ENCODE measurements at regions not wholly inside any gene's neighbourhood (a gene's known extent, or its start where the extent isn't known, plus 50 kb on each side); places are given as distances from the start of the nearest gene placed in this dataset.
"Not testable (repeated sequence)": the region's sequence is repeated elsewhere in the genome, so short reads cannot be mapped to it uniquely, and the experiment has no call there.

- no peak for DNase-seq
Measured at GRCh38 chr13:27327633-27328032, 57.0 kb downstream of the RASL11A start.

- DNase-seq = no peak
Measured at GRCh38 chr13:27329210-27329609, 58.6 kb downstream of the RASL11A start.

GRCh38 chr13:27334774-27335435 lies 64.3 kb downstream of the RASL11A start:
- no peak for DNase-seq

- DNase-seq = no peak
Measured at GRCh38 chr13:27336014-27336673, 65.5 kb downstream of the RASL11A start.

DNA sequence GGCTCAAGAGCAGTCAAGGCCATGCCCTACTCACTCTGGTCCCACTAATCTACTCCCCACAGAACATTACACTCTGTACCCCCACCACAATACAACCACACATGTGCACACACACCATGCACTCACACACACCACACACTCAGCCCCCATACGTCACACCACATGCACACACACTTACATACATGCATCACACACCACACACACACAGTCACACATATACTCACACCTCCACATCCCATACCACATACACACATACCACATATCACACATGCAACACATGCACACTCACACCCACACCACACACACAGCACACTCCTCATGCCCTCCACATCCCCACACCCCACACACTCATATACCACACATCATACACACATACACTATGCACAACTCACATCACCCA lies 67.6 kb downstream of the RASL11A start:
- no peak for DNase-seq

GRCh38 chr13:27338816-27339215 lies 68.2 kb downstream of the RASL11A start:
- no peak for DNase-seq

GRCh38 chr13:27339299-27339698 lies 68.7 kb downstream of the RASL11A start:
- peak; percentile 18 for DNase-seq

- DNase-seq = no peak
Measured at GRCh38 chr13:27341616-27342015, 71.0 kb downstream of the RASL11A start.

DNA sequence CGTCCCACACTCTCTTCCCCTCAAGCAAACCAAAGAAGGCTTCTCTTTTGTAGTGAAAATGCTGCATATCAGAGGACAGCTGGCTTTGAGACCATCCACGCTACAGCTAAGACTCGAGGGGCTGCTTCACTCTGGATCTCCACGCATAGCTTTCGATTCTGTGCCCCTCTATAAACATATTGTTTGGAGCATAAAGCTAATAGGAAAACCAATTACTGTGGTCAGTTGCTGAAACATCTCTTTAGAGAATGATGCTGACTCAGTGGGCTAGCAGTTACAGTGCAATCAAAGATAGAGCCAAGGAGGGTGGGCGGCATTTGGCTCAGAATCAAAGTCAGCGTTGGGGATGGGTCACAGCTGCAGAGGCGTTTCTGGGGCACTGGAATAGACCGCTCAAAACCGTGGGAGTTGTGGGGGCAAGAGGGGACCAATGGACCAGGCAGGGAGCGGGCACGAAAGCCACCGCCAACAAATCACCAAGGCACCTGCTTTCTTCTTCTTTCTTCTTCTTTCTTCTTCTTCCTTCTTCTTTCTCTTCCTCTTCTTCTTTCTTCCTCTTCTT lies 76.7 kb downstream of the RASL11A start:
- DNase-seq = no peak

GRCh38 chr13:27348461-27348860 lies 76.0 kb upstream of the GTF3A start:
- DNase-seq = no peak

- DNase-seq = no peak
Measured at GRCh38 chr13:27349458-27349857, 75.0 kb upstream of the GTF3A start.

DNA sequence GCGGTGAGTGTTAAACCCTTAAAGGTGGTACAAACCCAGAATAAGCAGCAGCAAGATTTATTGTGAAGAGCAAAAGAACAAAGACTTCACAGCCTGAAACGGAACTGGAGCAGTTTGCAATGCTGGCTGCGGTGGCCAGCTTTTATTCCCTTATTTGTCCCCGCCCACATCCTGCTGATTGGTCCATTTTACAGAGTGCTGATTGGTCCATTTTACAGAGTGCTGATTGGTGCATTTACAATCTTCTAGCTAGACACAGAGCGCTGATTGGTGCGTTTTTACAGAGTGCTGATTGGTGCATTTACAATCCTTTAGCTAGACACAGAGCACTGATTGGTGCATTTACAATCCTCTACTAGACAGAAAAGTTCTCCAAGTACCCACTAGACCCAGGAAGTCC lies 73.6 kb upstream of the GTF3A start:
- DNase-seq = not testable (repeated sequence)

DNA sequence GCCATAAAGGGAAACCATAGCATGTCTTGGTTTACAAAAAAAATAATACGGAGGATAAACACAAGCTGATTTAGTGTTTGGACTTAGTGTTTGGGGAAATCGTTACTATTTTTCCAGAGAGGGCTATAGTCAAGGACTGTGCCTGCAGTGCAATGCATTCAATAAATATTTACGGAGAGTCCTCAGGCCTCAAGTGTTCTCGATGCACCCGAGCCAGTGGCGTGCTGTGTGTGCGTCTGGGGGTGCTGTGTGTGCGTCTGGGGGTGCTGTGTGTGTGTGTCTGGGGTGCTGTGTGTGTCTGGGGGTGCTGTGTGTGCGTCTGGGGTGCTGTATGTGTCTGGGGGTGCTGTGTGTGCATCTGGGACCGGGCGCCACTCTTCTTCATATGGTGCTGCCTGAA lies 71.7 kb upstream of the GTF3A start:
- no peak for DNase-seq

DNA sequence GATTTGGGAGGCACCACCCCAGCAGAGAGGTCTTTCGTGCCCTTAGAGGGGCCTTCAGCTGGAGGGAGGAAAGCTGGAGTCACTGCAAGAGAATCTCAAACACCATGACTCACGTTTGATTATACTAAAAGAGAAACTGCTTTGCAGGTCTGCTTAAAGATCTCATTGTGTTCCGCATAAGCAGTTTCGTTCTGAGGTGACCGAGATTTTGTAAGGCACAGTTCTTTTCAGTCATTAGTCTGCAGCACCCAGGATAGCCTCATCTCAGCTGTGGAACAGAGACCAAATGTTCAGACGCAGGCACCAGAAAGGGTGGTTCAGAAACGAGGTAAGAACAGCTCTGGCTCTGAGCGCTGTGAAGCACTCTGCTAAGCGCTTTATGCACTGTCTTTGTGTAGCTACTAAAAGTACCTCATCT lies 71.2 kb upstream of the GTF3A start:
- no peak for DNase-seq

GRCh38 chr13:27353708-27354107 lies 70.7 kb upstream of the GTF3A start:
- no peak for DNase-seq

DNA sequence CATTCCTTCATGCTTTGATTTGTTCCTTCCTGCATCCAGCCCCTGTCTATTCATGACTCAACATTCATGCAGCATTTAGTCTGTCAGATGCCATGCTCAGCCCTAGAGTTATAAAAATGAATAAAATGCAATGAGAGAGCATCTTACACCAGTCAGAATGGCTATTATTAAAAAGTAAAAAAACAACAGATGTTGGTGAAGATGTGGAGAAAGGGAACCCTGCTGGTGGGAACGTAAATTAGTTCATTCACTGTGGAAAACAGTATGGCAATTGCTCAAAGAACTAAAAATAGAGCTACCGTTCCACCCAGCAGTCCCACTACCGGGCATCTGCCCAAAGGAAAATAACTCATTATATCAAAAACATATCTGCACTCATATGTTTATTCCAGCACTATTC lies 70.0 kb upstream of the GTF3A start:
- peak; percentile 23 for DNase-seq

- DNase-seq = peak; percentile 14
Measured at GRCh38 chr13:27355894-27356293, 68.5 kb upstream of the GTF3A start.

DNA sequence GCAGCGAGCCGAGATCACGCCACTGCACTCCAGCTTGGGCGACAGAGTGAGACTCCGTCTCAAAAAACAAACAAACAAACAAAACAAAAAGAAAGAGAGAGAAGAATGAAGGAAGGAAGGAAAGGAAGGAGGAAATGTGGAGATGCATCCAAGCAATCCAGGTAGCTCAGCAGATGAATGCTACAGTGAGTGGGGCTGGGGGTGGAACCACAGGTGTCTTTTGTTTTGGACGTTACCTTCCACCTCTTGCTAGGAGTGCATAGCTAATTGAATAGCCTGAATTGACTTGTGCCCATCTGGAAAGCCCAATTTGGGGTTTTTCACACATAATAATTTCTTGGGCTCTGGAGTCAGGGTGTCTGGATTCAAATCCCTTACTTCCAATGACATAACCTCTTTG lies 66.0 kb upstream of the GTF3A start:
- no peak for DNase-seq

DNA sequence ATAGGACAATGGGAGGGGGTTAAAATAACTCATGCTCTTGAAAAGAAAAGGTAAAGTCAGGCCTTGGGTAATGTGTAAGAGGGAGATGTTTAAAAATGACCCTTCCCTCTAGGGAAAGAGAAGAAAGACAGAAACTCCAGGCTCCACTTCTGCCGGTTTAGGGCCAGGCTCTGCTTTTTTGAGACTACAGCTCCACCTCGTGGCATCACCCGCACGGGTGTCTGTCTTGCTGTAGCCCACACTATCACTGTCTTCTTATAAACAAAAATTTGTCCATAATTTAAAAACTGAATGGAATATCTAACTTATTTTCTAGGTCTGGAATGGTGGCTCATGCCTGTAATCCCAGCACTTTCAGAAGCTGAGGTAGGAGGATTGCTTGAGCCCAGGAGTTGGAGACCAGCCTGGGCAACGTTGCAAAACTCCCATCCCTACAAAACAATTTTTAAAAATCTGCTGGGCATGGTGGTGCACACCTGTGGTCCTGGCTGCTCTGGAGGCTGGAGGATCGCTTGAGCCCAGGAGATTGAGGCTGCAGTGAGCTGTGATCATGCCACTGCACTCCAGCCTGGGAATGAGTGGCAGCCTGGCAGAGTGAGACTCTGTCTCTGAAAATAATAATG lies 65.1 kb upstream of the GTF3A start:
- peak; percentile 5 for DNase-seq

- DNase-seq = no peak
Measured at GRCh38 chr13:27360562-27360961, 63.9 kb upstream of the GTF3A start.

- peak; percentile 34 for DNase-seq
Measured at GRCh38 chr13:27362064-27362751, 62.2 kb upstream of the GTF3A start.

- not testable (repeated sequence) for DNase-seq
Measured at GRCh38 chr13:27363637-27364036, 60.8 kb upstream of the GTF3A start.

DNA sequence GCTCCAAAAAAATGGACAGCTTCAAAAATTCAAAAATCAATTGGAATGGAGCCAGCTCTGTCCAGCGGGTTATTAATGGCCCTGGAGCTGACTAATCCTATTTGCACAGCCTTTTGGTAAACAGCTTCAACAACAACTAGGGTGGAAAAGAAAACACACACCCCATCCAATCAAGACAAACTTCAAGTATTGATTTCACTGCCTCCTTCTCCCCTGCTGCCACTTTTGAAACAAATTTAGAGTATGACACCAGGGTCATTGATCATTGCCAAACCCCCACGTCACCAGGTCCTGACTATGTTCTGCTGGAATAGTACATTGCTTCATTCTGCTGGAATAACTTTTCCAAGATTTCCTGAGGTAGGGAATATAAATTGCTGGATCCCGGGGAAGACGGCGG lies 56.8 kb upstream of the GTF3A start:
- no peak for DNase-seq

All from DMS 273 treated with DMSO at 0.1 percent for 48 hours (cell line).